Breast epithelium (tissue), 4 donors: ENCODE measurements at regions not wholly inside any gene's neighbourhood (a gene's known extent, or its start where the extent isn't known, plus 50 kb on each side); places are given as distances from the start of the nearest gene placed in this dataset.
A peak's percentile ranks its signal among the peaks of the same experiment; 100 is the strongest.

Experiments
- DNase-seq, 2 donors: peaks; one replicate each; pipeline ENCODE4 v3.0.0-alpha.2; 2019; ENCODE audit warnings: low spot score in 2 of 2
- H3K27ac ChIP-seq, 2 donors: fragments of 200-600 bp; sonication (generic) in 1 of 2; one replicate each; pipeline ENCODE4 v1.5.1; 2016 to 2019; ENCODE audit warnings: mild to moderate bottlenecking in 1 of 2
- H3K27me3 ChIP-seq, 2 donors: fragments of 200-600 bp; sonication (generic) in 1 of 2; one replicate each; pipeline versions ENCODE4 v1.5.1 to v1.6.0; 2017 to 2019; ENCODE audit warnings: control low read depth in 1 of 2, mild to moderate bottlenecking in 1 of 2
- H3K36me3 ChIP-seq: fragments of 200-600 bp; one replicate; pipeline ENCODE4 v1.5.1; 2019
- H3K4me1 ChIP-seq, 2 donors: fragments of 200-600 bp; sonication (generic); one replicate each; pipeline ENCODE4 v1.5.1; 2016 to 2019; ENCODE audit warnings: control low read depth in 1 of 2
- H3K4me3 ChIP-seq, 3 donors: fragments of 200-600 bp; sonication (generic); 1 replicate in 2 of 3; 2 replicates in 1 of 3; pipeline ENCODE4 v1.5.1; 2016 to 2019; ENCODE audit warnings: mild to moderate bottlenecking in 3 of 3, moderate library complexity in 2 of 3
- H3K9me3 ChIP-seq, 2 donors: fragments of 200-600 bp; sonication (generic) in 1 of 2; one replicate each; pipeline ENCODE4 v1.5.1; 2016 to 2019; ENCODE audit warnings: control low read depth in 1 of 2
- POLR2A ChIP-seq: fragments of 450-650 bp; IDR thresholded peaks from one replicate; pipeline ENCODE4 v1.6.1; 2016; ENCODE audit warnings: antibody characterized with exemption, mild to moderate bottlenecking, moderate library complexity
- POLR2AphosphoS5 ChIP-seq, 3 donors: sonication (generic); formaldehyde crosslinking; IDR thresholded peaks; one replicate each; pipeline ENCODE4 v1.6.1; 2017; ENCODE audit warnings: antibody characterized with exemption in 3 of 3
- intact Hi-C: fragments of 100-400 bp; cut with DNase I; formaldehyde crosslinking; loops from one replicate; pipeline ENCODE4 v1.15.1; 2023; ENCODE audit warnings: low total_unique reads
- TF ChIP-seq, protein P1 (sequence below), 3 donors: fragments of 450-650 bp; IDR thresholded peaks; one replicate each; pipeline ENCODE4 v1.5.1; 2016 to 2017; ENCODE audit warnings: antibody characterized with exemption in 3 of 3, mild to moderate bottlenecking in 3 of 3, moderate library complexity in 3 of 3

DNA sequence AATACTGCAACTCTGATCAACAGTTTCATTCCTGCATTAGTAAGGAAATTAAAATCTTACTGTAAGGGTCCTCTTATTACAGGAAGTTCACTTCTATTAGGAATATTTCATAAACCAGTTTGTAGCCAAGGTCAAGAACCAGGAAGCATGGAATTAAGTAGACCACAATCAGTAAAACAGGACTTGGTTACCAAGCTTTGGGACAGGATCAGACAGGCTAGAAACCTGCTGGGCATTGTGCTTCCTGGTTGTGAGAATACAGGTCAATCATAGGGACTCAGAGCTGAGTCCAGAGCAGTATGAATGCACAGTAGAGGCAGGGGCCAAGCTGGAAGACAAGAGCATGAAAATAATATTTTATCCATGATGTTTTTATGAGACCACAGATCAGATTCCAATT, 248.0 kb downstream of the IKZF2 start:
- peak in 1 of 2 donors; percentile 35 for DNase-seq
- H3K4me3 ChIP-seq, result no peak overlapping the region
- peaks cover 0 to 5% of the 10 kb centered on the region in 2 donors for H3K4me1 ChIP-seq
- H3K27ac ChIP-seq, result peak overlapping the region in 1 of 2 donors; percentile 46
- no peaks in the 10 kb centered on the region for H3K36me3 ChIP-seq
- TF ChIP-seq, protein P1, sequence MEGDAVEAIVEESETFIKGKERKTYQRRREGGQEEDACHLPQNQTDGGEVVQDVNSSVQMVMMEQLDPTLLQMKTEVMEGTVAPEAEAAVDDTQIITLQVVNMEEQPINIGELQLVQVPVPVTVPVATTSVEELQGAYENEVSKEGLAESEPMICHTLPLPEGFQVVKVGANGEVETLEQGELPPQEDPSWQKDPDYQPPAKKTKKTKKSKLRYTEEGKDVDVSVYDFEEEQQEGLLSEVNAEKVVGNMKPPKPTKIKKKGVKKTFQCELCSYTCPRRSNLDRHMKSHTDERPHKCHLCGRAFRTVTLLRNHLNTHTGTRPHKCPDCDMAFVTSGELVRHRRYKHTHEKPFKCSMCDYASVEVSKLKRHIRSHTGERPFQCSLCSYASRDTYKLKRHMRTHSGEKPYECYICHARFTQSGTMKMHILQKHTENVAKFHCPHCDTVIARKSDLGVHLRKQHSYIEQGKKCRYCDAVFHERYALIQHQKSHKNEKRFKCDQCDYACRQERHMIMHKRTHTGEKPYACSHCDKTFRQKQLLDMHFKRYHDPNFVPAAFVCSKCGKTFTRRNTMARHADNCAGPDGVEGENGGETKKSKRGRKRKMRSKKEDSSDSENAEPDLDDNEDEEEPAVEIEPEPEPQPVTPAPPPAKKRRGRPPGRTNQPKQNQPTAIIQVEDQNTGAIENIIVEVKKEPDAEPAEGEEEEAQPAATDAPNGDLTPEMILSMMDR (IDR thresholded peaks at IDR 0.05), result no peak
- TF ChIP-seq POLR2A, result no peak
- no peak for TF ChIP-seq POLR2AphosphoS5 (IDR thresholded peaks at IDR 0.05)
- no peaks in the 10 kb centered on the region for H3K27me3 ChIP-seq
- intact Hi-C loops, result no loop called here
- no peaks in the 10 kb centered on the region for H3K9me3 ChIP-seq

DNA sequence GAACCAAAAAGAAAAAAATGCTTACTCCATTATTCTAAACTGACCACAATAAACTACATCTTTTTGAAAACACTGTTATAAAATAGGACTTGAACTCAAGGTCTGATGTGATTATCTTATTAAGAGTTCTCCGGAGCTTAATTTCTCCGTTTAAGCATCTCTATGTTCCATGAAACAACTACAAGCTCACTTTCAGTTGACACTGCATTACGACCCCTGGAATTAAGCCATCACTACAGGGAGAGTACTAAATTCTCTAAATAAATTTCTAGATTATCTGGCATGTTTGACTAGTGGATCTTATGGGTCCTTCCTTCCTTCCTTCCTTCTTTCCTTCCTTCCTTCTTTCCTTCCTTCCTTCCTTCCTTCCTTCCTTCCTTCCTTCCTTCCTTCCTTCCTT, 249.0 kb downstream of the IKZF2 start:
- intact Hi-C loops, result no loop called here
- H3K27me3 ChIP-seq, result no peaks in the 10 kb centered on the region
- TF ChIP-seq POLR2AphosphoS5 (IDR thresholded peaks at IDR 0.05) (no peak), POLR2A (no peak)
- TF ChIP-seq, protein P1 (IDR thresholded peaks at IDR 0.05), result no peak
- no peak overlapping the region for H3K4me3 ChIP-seq
- H3K27ac ChIP-seq, result no peak overlapping the region
- H3K9me3 ChIP-seq, result no peaks in the 10 kb centered on the region
- H3K4me1 ChIP-seq, result no peaks in the 10 kb centered on the region
- no peaks in the 10 kb centered on the region for H3K36me3 ChIP-seq
- no peak for DNase-seq

DNA sequence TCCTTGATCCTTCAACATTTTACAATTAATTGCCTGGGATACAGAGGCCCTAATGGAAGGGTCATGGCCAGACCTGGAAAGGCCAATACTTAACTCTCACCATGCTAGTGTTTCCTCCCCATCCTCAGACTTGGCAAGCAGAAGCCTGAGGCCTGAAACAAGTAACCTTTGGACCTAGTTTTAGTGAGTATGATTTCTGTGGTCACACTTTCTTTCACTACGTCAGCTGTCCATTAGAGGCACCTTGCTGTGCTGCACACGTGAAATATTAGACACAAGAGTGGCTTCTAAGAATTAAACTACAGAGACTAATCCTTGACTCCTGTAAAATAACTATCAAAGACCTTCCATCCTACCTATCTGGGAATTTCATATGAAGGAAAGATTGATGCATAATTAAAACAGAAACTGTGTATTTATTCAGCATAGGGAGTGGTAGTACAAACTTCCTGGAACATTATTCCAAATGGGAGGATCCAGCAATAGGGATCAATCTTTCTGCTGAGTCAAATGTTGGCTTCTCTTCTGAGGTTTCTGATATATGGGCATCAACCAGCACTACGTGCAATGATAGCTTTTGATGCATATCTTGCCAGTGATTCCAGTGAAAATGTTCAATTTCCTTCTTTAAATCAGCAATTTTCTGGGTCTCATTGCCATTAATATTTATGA, 249.7 kb downstream of the IKZF2 start:
- Histone ChIP-seq H3K36me3 (no peaks in the 10 kb centered on the region), H3K27ac (no peak overlapping the region), H3K27me3 (no peaks in the 10 kb centered on the region), H3K9me3 (no peaks in the 10 kb centered on the region), H3K4me3 (no peak overlapping the region), H3K4me1 (no peaks in the 10 kb centered on the region)
- no peak for TF ChIP-seq POLR2A
- TF ChIP-seq POLR2AphosphoS5 (IDR thresholded peaks at IDR 0.05), result no peak
- TF ChIP-seq, protein P1 (IDR thresholded peaks at IDR 0.05), result no peak
- intact Hi-C loops, result no loop called here
- DNase-seq, result no peak

DNA sequence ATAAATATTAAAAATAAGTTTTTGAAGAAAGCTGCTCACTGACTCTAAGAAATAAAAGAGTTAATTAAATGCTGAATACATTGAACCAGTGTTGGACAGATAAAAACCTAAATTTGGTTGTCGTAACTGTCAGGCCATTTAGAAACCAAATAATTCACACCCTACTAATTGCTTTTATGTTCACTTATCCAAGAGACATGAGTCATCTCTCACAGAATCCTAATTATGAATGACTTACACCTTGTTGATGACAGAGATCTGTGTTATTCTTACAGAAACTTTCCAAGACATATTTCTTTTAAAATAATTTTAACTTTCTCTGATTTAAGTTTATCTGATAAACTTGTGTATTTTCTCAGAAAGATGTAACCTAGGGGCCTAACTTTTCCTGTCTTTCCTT, 250.7 kb downstream of the IKZF2 start:
- no peak for DNase-seq
- Histone ChIP-seq H3K4me1 (no peaks in the 10 kb centered on the region), H3K4me3 (no peak overlapping the region), H3K27ac (no peak overlapping the region), H3K9me3 (no peaks in the 10 kb centered on the region), H3K36me3 (no peaks in the 10 kb centered on the region), H3K27me3 (no peaks in the 10 kb centered on the region)
- no peak for TF ChIP-seq POLR2AphosphoS5 (IDR thresholded peaks at IDR 0.05)
- no peak for TF ChIP-seq POLR2A
- TF ChIP-seq, protein P1 (IDR thresholded peaks at IDR 0.05), result no peak
- intact Hi-C loops, result no loop called here

DNA sequence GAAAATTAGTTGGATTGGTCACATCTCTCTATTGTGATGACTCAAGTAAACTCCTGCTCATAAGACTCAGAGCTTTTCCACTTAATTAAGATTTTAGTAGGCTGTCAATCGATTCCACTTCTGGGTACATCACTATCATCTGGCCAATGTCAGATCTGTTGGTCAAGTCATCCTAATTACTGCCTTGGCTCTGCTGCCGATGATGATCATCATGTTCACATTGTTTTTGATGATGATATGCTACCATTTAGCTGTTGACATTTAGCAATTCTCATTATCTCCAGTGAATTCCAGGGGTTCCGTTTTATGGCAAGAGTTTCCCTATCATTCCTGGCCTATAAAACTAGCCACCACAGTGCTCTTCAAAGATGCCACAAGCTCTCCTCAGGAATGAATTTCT, 253.4 kb downstream of the IKZF2 start:
- Histone ChIP-seq H3K36me3 (no peaks in the 10 kb centered on the region), H3K4me3 (no peak overlapping the region), H3K4me1 (no peaks in the 10 kb centered on the region), H3K27ac (no peak overlapping the region), H3K9me3 (no peaks in the 10 kb centered on the region), H3K27me3 (no peaks in the 10 kb centered on the region)
- TF ChIP-seq POLR2AphosphoS5 (IDR thresholded peaks at IDR 0.05) (no peak), POLR2A (no peak)
- TF ChIP-seq, protein P1 (IDR thresholded peaks at IDR 0.05), result no peak
- intact Hi-C loops, result no loop called here
- no peak for DNase-seq
